ENCODE measurements at regions not wholly inside any gene's neighbourhood (a gene's known extent, or its start where the extent isn't known, plus 50 kb on each side); places are given as distances from the start of the nearest gene placed in this dataset.

GRCh38 chr1:17877316-17877715, 122.2 kb downstream of the ACTL8 start:
- DNase-seq (ENCODE audit: low read depth) = no peak

- no peak for DNase-seq (ENCODE audit: low read depth)
Measured at GRCh38 chr1:17877896-17878295, 122.8 kb downstream of the ACTL8 start.

GRCh38 chr1:17878837-17879236, 123.7 kb downstream of the ACTL8 start:
- DNase-seq (ENCODE audit: low read depth) = peak; percentile 79

- DNase-seq (ENCODE audit: low read depth) = no peak
Measured at GRCh38 chr1:17880449-17880848, 125.3 kb downstream of the ACTL8 start.

- DNase-seq (ENCODE audit: low read depth) = no peak
Measured at GRCh38 chr1:17881761-17882160, 126.6 kb downstream of the ACTL8 start.

GRCh38 chr1:17883136-17883535, 128.0 kb downstream of the ACTL8 start:
- DNase-seq (ENCODE audit: low read depth) = no peak

- no peak for DNase-seq (ENCODE audit: low read depth)
Measured at GRCh38 chr1:17883662-17884395, 128.7 kb downstream of the ACTL8 start.

- no peak for DNase-seq (ENCODE audit: low read depth)
Measured at GRCh38 chr1:17885663-17886320, 130.7 kb downstream of the ACTL8 start.

GRCh38 chr1:17886386-17886785, 131.3 kb downstream of the ACTL8 start:
- no peak for DNase-seq (ENCODE audit: low read depth)

- no peak for DNase-seq (ENCODE audit: low read depth)
Measured at GRCh38 chr1:17886838-17887441, 131.8 kb downstream of the ACTL8 start.

- no peak for DNase-seq (ENCODE audit: low read depth)
Measured at GRCh38 chr1:17887661-17888371, 132.7 kb downstream of the ACTL8 start.

- no peak for DNase-seq (ENCODE audit: low read depth)
Measured at GRCh38 chr1:17890056-17890814, 135.1 kb downstream of the ACTL8 start.

- DNase-seq (ENCODE audit: low read depth) = no peak
Measured at GRCh38 chr1:17890815-17891191, 135.7 kb downstream of the ACTL8 start.

GRCh38 chr1:17891205-17892110, 136.3 kb downstream of the ACTL8 start:
- DNase-seq (ENCODE audit: low read depth) = no peak

GRCh38 chr1:17892225-17892624, 137.1 kb downstream of the ACTL8 start:
- no peak for DNase-seq (ENCODE audit: low read depth)

- DNase-seq (ENCODE audit: low read depth) = no peak
Measured at GRCh38 chr1:17892851-17893250, 137.7 kb downstream of the ACTL8 start.

GRCh38 chr1:17893891-17894631, 138.9 kb downstream of the ACTL8 start:
- no peak for DNase-seq (ENCODE audit: low read depth)

- DNase-seq (ENCODE audit: low read depth) = no peak
Measured at GRCh38 chr1:17895401-17895800, 140.3 kb downstream of the ACTL8 start.

GRCh38 chr1:17895986-17896385, 140.9 kb downstream of the ACTL8 start:
- no peak for DNase-seq (ENCODE audit: low read depth)

- DNase-seq (ENCODE audit: low read depth) = peak; percentile 17
Measured at GRCh38 chr1:17903386-17903785, 148.3 kb downstream of the ACTL8 start.
